HCT116 (cell line): ENCODE measurements at regions not wholly inside any gene's neighbourhood (a gene's known extent, or its start where the extent isn't known, plus 50 kb on each side); places are given as distances from the start of the nearest gene placed in this dataset.

ENCODE experiments used
- ATAC-seq: fragments of 200-7000 bp; cut with Tn5 transposase; 2 replicates; pipeline ENCODE4 v1.9.1; 2020; ENCODE audit warnings: mild to moderate bottlenecking, moderate library complexity
- BruUV-seq: library from RNA; stranded (reverse); fragments of 400-500 nt; replicated peaks from 2 replicates; lab custom pipeline; 2021; lab: Mats Ljungman, UMichigan
- CTCF ChIA-PET: fragments of 300-600 bp; sonication (Branson Sonifier 250); formaldehyde crosslinking; loops from one replicate; lab custom pipeline; 2021; ENCODE audit warnings: antibody characterized with exemption; lab: Charles Lee
- POLR2A ChIA-PET: fragments of 300-600, 350-600 bp; sonication (Branson Sonifier 250); formaldehyde crosslinking; loops from one replicate; lab custom pipeline; 2021; ENCODE audit warnings: antibody characterized with exemption; lab: Charles Lee
- RAD21 ChIA-PET, 2 experiments: fragments of 300-600 bp; sonication (Branson Sonifier 250); formaldehyde crosslinking; loops; one replicate each; lab custom pipeline; 2023; ENCODE audit warnings: low total read pairs in 2 of 2; ENCODE audit not compliant: uncharacterized antibody in 2 of 2, unreplicated experiment in 2 of 2, low non-redundant PET in 1 of 2; lab: Charles Lee
- DNase-seq: peaks from one replicate; pipeline ENCODE4 v3.0.0-alpha.2; 2010; ENCODE audit warnings: low read depth, low spot score
- H2AFZ ChIP-seq: fragments of 200-600 bp; shearing (Covaris generic), sonication (generic); 2 replicates; pipeline ENCODE4 v1.6.1; 2017; ENCODE audit warnings: low read depth, mixed run types, mixed read lengths, antibody characterized with exemption, low read length; ENCODE audit not compliant: poor library complexity, severe bottlenecking
- H3K27ac ChIP-seq: 2 replicates; pipeline ENCODE4 v1.5.1; 2012; ENCODE audit warnings: low read depth, low read length
- H3K27me3 ChIP-seq: fragments of 200-600 bp; sonication (generic); 2 replicates; pipeline ENCODE4 v1.6.1; 2016; ENCODE audit warnings: mixed run types, low read length, mixed read lengths; ENCODE audit not compliant: insufficient read depth
- H3K36me3 ChIP-seq, 2 experiments: fragments of 200-500 bp in 1 of 2; fragments of 200-600 bp in 1 of 2; sonication (Bioruptor generic) in 1 of 2; sonication (generic) in 1 of 2; 2 replicates each; pipeline versions ENCODE4 v1.5.1 to v1.6.1; 2014 to 2016; ENCODE audit warnings: low read length in 2 of 2, inconsistent platforms in 1 of 2, mixed read lengths in 1 of 2, mixed run types in 1 of 2; ENCODE audit not compliant: insufficient read depth in 2 of 2, control insufficient read depth in 1 of 2
- H3K4me1 ChIP-seq, 2 experiments: fragments of 200-600 bp in 1 of 2; sonication (generic) in 1 of 2; 2 replicates each; pipeline versions ENCODE4 v1.5.1 to v1.6.1; 2012 to 2017; ENCODE audit warnings: low read length in 2 of 2, inconsistent platforms in 1 of 2, mild to moderate bottlenecking in 1 of 2, mixed read lengths in 1 of 2, mixed run types in 1 of 2, moderate library complexity in 1 of 2; ENCODE audit not compliant: insufficient read depth in 2 of 2, control insufficient read depth in 1 of 2
- H3K4me2 ChIP-seq: fragments of 200-600 bp; sonication (generic); 2 replicates; pipeline ENCODE4 v1.6.1; 2017; ENCODE audit warnings: mixed run types, low read length, mixed read lengths
- H3K4me3 ChIP-seq, 2 experiments: fragments of 200-600 bp in 1 of 2; sonication (generic) in 1 of 2; replicated peaks in 1 of 2; 2 replicates each; pipeline ENCODE4 v1.5.1; 2011 to 2016; ENCODE audit warnings: low read length in 2 of 2, control low read depth in 1 of 2, low read depth in 1 of 2, mild to moderate bottlenecking in 1 of 2, mixed read lengths in 1 of 2, mixed run types in 1 of 2
- H3K79me2 ChIP-seq: fragments of 200-600 bp; sonication (generic); 2 replicates; pipeline ENCODE4 v1.6.1; 2017; ENCODE audit warnings: mild to moderate bottlenecking, mixed run types, low read length, moderate library complexity, mixed read lengths; ENCODE audit not compliant: insufficient read depth
- H3K9ac ChIP-seq: fragments of 200-600 bp; sonication (generic); 2 replicates; pipeline ENCODE4 v1.6.1; 2016; ENCODE audit warnings: low read length, mixed read lengths
- H3K9me2 ChIP-seq: fragments of 200-600 bp; sonication (generic), shearing (Covaris generic); 2 replicates; pipeline ENCODE4 v1.6.1; 2017; ENCODE audit warnings: mixed run types, mild to moderate bottlenecking, moderate library complexity; ENCODE audit not compliant: insufficient read depth
- H3K9me3 ChIP-seq, 2 experiments: fragments of 200-500 bp in 1 of 2; fragments of 200-600 bp in 1 of 2; sonication (Bioruptor generic) in 1 of 2; sonication (generic) in 1 of 2; 2 replicates each; pipeline ENCODE4 v1.6.1; 2014 to 2017; ENCODE audit warnings: low read length in 2 of 2, mixed read lengths in 2 of 2, inconsistent platforms in 1 of 2, low read depth in 1 of 2, mild to moderate bottlenecking in 1 of 2, mixed run types in 1 of 2, moderate library complexity in 1 of 2; ENCODE audit not compliant: control insufficient read depth in 1 of 2, insufficient read depth in 1 of 2
- H4K20me1 ChIP-seq: fragments of 200-600 bp; sonication (generic), shearing (Covaris generic); 2 replicates; pipeline ENCODE4 v1.6.1; 2017; ENCODE audit warnings: mixed run types, mild to moderate bottlenecking, moderate library complexity; ENCODE audit not compliant: insufficient read depth
- CBX3 ChIP-seq: IDR thresholded peaks from 2 replicates; pipeline ENCODE4 v1.6.1; 2012; ENCODE audit warnings: low read depth
- CEBPB ChIP-seq: IDR thresholded peaks from 2 replicates; pipeline ENCODE4 v1.6.1; 2012; ENCODE audit warnings: low read depth
- EGR1 ChIP-seq: IDR thresholded peaks from 2 replicates; pipeline ENCODE4 v1.6.1; 2012; ENCODE audit warnings: low read depth
- ELF1 ChIP-seq: IDR thresholded peaks from 2 replicates; pipeline ENCODE4 v1.6.1; 2012; ENCODE audit warnings: low read depth, borderline replicate concordance
- EZH2 ChIP-seq: fragments of 200-600 bp; sonication (generic); IDR thresholded peaks from 2 replicates; pipeline ENCODE4 v1.6.1; 2017; ENCODE audit warnings: antibody characterized with exemption, mixed run types
- EZH2phosphoT487 ChIP-seq: fragments of 200-600 bp; IDR thresholded peaks from 2 replicates; pipeline ENCODE4 v1.6.1; 2018; ENCODE audit warnings: antibody characterized with exemption, borderline replicate concordance
- FOSL1 ChIP-seq: IDR thresholded peaks from 2 replicates; pipeline ENCODE4 v1.6.1; 2012; ENCODE audit warnings: low read depth
- JUND ChIP-seq: IDR thresholded peaks from 2 replicates; pipeline ENCODE4 v1.6.1; 2012
- POLR2A ChIP-seq: IDR thresholded peaks from 2 replicates; pipeline ENCODE4 v1.7.0; 2011; ENCODE audit warnings: borderline replicate concordance; ENCODE audit not compliant: insufficient read depth, insufficient read length; ENCODE audit errors: extremely low read depth
- POLR2AphosphoS5 ChIP-seq: IDR thresholded peaks from 2 replicates; pipeline ENCODE4 v1.6.1; 2011; ENCODE audit warnings: mild to moderate bottlenecking, low read depth, low read length, moderate library complexity
- RAD21 ChIP-seq: IDR thresholded peaks from 2 replicates; pipeline ENCODE4 v1.6.1; 2012; ENCODE audit warnings: low read depth, mild to moderate bottlenecking
- SIN3A ChIP-seq: IDR thresholded peaks from 2 replicates; pipeline ENCODE4 v1.6.1; 2012; ENCODE audit warnings: low read depth
- SP1 ChIP-seq: IDR thresholded peaks from 2 replicates; pipeline ENCODE4 v1.6.1; 2012; ENCODE audit warnings: low read depth
- SRF ChIP-seq: IDR thresholded peaks from 2 replicates; pipeline ENCODE4 v1.6.1; 2012; ENCODE audit warnings: low read depth
- ZFX ChIP-seq: fragments of 450-650 bp; IDR thresholded peaks from 2 replicates; pipeline ENCODE4 v1.6.1; 2017
- ZNF274 ChIP-seq: fragments of 200-500 bp; sonication (Bioruptor generic); IDR thresholded peaks from 2 replicates; pipeline ENCODE4 v1.6.1; 2014; ENCODE audit warnings: mild to moderate bottlenecking, low read depth, low read length, inconsistent platforms
- intact Hi-C: fragments of 100-400 bp; cut with micrococcal nuclease; formaldehyde crosslinking; loops from 2 replicates; pipeline ENCODE4 v1.10.0; 2022
- TF ChIP-seq, protein P1 (sequence below): IDR thresholded peaks from 2 replicates; pipeline ENCODE4 v1.6.1; 2012
- TF ChIP-seq, protein P2 (sequence below): IDR thresholded peaks from 2 replicates; pipeline ENCODE4 v1.6.1; 2012; ENCODE audit warnings: low read depth

DNA sequence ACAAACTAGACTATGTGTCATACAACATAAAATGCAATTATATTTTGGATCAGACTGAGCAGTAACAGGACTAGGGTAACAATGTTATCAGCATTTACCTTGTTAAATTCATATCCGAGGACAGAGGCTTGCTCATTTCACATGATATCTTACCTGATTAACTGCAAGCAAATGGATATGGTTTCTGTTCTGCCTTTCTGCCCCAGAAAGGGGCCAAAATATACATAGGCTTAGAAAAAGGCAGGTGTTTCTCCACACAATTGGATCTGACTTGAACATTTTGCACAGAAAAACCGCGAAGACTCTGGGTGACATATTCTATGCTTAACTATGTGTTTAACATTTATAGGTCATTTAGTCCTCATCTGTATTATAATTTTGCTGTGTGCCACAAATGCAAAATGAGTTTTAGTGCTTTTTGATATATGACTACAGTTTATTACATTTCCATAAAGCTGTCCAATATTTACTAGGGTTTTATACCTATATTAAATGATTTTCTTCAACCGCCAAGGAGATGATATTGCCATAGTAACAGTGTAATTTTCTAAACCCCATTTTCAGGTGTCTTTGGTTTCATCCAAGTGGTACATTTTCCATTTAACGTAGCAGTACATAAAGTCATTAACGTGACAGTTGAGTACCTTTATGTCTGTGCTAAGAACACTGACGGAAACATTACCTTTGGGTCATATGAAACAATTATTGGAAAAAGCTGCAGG lies 249.3 kb upstream of the KRR1 start:
- Histone ChIP-seq H3K9ac (peak overlapping the region; percentile 56), H3K79me2 (peaks cover 14% of the 10 kb centered on the region; the same call in 1 of the 2 replicates), H3K9me2 (no peaks in the 10 kb centered on the region), H3K27me3 (no peaks in the 10 kb centered on the region), H3K4me1 (peaks cover 77 to 90% of the 10 kb centered on the region in 2 experiments), H3K4me3 (no peak overlapping the region), H4K20me1 (no peaks in the 10 kb centered on the region), H3K27ac (peak overlapping the region; percentile 100), H2AFZ (no peak overlapping the region), H3K9me3 (no peaks in the 10 kb centered on the region), H3K36me3 (no peaks in the 10 kb centered on the region), H3K4me2 (peak overlapping the region; percentile 36)
- intact Hi-C loops = no loop called here
- ChIA-PET POLR2A (interaction anchor here (1.0 to 1.5 kb wide), 4 partner anchors 8 to 264 kb away, joined by 3 to 5 read pairs (median 4); no protein-coding TSS in a partner anchor), RAD21 (interaction anchor here in 1 of 2 experiments (0.7 kb wide), 1 partner anchor 22 kb away, joined by 5 read pairs; no protein-coding TSS in a partner anchor), CTCF (no interaction called here)
- TF ChIP-seq, protein P1, sequence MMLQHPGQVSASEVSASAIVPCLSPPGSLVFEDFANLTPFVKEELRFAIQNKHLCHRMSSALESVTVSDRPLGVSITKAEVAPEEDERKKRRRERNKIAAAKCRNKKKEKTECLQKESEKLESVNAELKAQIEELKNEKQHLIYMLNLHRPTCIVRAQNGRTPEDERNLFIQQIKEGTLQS = no peak
- TF ChIP-seq, protein P2, sequence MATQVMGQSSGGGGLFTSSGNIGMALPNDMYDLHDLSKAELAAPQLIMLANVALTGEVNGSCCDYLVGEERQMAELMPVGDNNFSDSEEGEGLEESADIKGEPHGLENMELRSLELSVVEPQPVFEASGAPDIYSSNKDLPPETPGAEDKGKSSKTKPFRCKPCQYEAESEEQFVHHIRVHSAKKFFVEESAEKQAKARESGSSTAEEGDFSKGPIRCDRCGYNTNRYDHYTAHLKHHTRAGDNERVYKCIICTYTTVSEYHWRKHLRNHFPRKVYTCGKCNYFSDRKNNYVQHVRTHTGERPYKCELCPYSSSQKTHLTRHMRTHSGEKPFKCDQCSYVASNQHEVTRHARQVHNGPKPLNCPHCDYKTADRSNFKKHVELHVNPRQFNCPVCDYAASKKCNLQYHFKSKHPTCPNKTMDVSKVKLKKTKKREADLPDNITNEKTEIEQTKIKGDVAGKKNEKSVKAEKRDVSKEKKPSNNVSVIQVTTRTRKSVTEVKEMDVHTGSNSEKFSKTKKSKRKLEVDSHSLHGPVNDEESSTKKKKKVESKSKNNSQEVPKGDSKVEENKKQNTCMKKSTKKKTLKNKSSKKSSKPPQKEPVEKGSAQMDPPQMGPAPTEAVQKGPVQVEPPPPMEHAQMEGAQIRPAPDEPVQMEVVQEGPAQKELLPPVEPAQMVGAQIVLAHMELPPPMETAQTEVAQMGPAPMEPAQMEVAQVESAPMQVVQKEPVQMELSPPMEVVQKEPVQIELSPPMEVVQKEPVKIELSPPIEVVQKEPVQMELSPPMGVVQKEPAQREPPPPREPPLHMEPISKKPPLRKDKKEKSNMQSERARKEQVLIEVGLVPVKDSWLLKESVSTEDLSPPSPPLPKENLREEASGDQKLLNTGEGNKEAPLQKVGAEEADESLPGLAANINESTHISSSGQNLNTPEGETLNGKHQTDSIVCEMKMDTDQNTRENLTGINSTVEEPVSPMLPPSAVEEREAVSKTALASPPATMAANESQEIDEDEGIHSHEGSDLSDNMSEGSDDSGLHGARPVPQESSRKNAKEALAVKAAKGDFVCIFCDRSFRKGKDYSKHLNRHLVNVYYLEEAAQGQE = no peak
- TF ChIP-seq ELF1 = no peak
- TF ChIP-seq EZH2 = no peak
- no peak for TF ChIP-seq CEBPB
- TF ChIP-seq EGR1 = no peak
- no peak for TF ChIP-seq SIN3A
- TF ChIP-seq FOSL1 = no peak
- no peak for TF ChIP-seq POLR2A
- TF ChIP-seq EZH2phosphoT487 = no peak
- no peak for TF ChIP-seq POLR2AphosphoS5
- TF ChIP-seq JUND = no peak
- TF ChIP-seq ZNF274 = no peak
- no peak for TF ChIP-seq RAD21
- no peak for TF ChIP-seq SRF
- TF ChIP-seq CBX3 = no peak
- TF ChIP-seq ZFX = no peak
- TF ChIP-seq SP1 = no peak
- BruUV-seq = no TSS peak
- ATAC-seq = no peak
- DNase-seq = no peak
